ENCODE measurements at regions not wholly inside any gene's neighbourhood (a gene's known extent, or its start where the extent isn't known, plus 50 kb on each side); places are given as distances from the start of the nearest gene placed in this dataset.

DNA sequence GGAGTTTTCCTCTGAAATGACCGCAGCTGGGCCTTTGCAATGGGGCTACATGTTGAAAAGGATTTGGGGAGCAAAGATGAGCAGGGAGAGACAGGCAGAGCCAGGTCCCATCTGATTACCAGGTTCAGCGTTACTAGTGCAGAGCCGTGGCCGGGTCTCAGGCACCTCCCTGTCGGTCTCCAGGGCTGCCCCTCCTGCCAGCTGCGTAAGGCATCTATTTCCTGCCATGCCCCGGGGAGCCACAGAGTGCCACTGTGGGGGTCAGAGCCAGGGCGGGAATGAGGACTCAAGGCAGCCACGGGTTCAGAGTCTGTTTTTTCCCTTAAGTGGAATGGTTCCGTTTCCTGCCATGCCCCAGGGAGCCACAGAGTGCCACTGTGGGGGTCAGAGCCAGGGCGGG, 382.6 kb upstream of the SHH start:
- no peak for TF ChIP-seq CTCF (IDR thresholded peaks at IDR 0.05; ENCODE audit: low read depth, low read length, missing control alignments)
- H3K4me3 ChIP-seq (ENCODE audit: low read depth, low read length) = no peak overlapping the region
- DNase-seq (ENCODE audit: low read depth) = no peak
- in situ Hi-C loops (cut with HindIII; ENCODE audit: low sequenced_read_pairs) = no loop called here

- no peak for DNase-seq (ENCODE audit: low read depth)
- no peak overlapping the region for H3K4me3 ChIP-seq (ENCODE audit: low read depth, low read length)
- no peak for TF ChIP-seq CTCF (IDR thresholded peaks at IDR 0.05; ENCODE audit: low read depth, low read length, missing control alignments)
- in situ Hi-C loops (cut with HindIII; ENCODE audit: low sequenced_read_pairs) = no loop called here
These were observed 380.7 kb upstream of the SHH start for GRCh38 chr7:156192921-156193320.

GRCh38 chr7:156191090-156191489, 378.8 kb upstream of the SHH start:
- DNase-seq (ENCODE audit: low read depth) = no peak
- in situ Hi-C loops (cut with HindIII; ENCODE audit: low sequenced_read_pairs) = no loop called here
- H3K4me3 ChIP-seq (ENCODE audit: low read depth, low read length) = no peak overlapping the region
- TF ChIP-seq CTCF (IDR thresholded peaks at IDR 0.05; ENCODE audit: low read depth, low read length, missing control alignments) = no peak

- H3K4me3 ChIP-seq (ENCODE audit: low read depth, low read length) = no peak overlapping the region
- in situ Hi-C loops (cut with HindIII; ENCODE audit: low sequenced_read_pairs) = no loop called here
- no peak for DNase-seq (ENCODE audit: low read depth)
- TF ChIP-seq CTCF (IDR thresholded peaks at IDR 0.05; ENCODE audit: low read depth, low read length, missing control alignments) = no peak
These were observed 372.8 kb upstream of the SHH start for GRCh38 chr7:156185076-156185475.

DNA sequence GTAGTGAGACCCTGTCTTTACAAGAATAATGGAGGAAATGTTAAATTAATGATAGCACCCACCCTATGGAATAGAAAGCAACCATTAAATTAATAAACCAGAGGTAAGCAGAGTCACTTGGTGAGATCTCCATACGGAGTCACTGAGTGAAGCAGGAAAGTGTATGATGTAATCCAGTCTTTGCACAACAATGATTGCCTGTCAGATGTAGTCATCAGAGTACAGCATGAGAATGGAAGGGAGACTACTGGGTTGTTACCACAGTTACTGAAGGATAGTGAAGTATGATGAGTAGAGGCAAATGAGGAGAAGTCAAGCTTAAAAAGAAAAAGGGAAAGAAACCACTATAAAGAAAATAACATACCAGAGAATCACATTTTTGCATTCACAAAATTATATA, 371.9 kb upstream of the SHH start:
- no peak overlapping the region for H3K4me3 ChIP-seq (ENCODE audit: low read depth, low read length)
- no peak for TF ChIP-seq CTCF (IDR thresholded peaks at IDR 0.05; ENCODE audit: low read depth, low read length, missing control alignments)
- in situ Hi-C loops (cut with HindIII; ENCODE audit: low sequenced_read_pairs) = no loop called here
- DNase-seq (ENCODE audit: low read depth) = no peak

- no peak for DNase-seq (ENCODE audit: low read depth)
- in situ Hi-C loops (cut with HindIII; ENCODE audit: low sequenced_read_pairs) = no loop called here
- no peak for TF ChIP-seq CTCF (IDR thresholded peaks at IDR 0.05; ENCODE audit: low read depth, low read length, missing control alignments)
- H3K4me3 ChIP-seq (ENCODE audit: low read depth, low read length) = no peak overlapping the region
These were observed 368.4 kb upstream of the SHH start for GRCh38 chr7:156180451-156181229.

All from astrocyte of the cerebellum (primary cell).